OCI-LY3 (cell line): ENCODE measurements at regions not wholly inside any gene's neighbourhood (a gene's known extent, or its start where the extent isn't known, plus 50 kb on each side); places are given as distances from the start of the nearest gene placed in this dataset.

Experiments
- CTCF ChIP-seq: fragments of 200-600, 300-600 bp; sonication (generic); IDR thresholded peaks from 2 replicates; pipeline ENCODE4 v1.5.1; 2014; ENCODE audit warnings: antibody characterized with exemption, low read length, low read depth
- EZH2phosphoT487 ChIP-seq: fragments of 200-600 bp; shearing (Covaris generic); IDR thresholded peaks from 2 replicates; pipeline ENCODE4 v1.6.1; 2018; ENCODE audit warnings: antibody characterized with exemption, mixed run types, low read depth

- TF ChIP-seq CTCF (no peak), EZH2phosphoT487 (no peak)
Observed at GRCh38 chr5:38667499-38667776, 111.0 kb upstream of the LIFR start.
